Skin of body (tissue), 1 donor: ENCODE measurements at regions not wholly inside any gene's neighbourhood (a gene's known extent, or its start where the extent isn't known, plus 50 kb on each side); places are given as distances from the start of the nearest gene placed in this dataset.
"Not testable (repeated sequence)": the region's sequence is repeated elsewhere in the genome, so short reads cannot be mapped to it uniquely, and the experiment has no call there.

Source experiments
- DNase-seq: peaks from one replicate; lab custom pipeline; 2025; lab: John Stamatoyannopoulos, UW

DNA sequence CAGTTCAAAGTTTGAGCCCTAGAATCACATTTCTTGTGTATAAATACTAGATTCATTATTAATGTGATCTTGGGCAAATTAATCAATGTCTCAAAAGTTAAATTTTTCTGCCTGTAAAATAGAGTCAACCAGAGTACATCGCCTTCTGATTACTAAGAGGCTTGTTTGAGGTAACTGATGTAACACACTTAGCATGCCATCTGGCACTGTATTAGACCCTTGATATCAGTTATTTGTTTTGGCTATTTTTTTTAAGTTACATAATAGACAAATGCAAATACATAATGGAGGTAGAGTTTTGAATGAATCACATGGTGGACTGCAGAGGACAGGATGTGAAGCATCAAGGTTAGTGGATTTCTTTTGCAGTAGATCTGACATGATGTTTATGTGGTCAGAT lies 298.4 kb downstream of the ADGRL2 start:
- no peak for DNase-seq

GRCh38 chr1:82094136-82094535 lies 293.4 kb downstream of the ADGRL2 start:
- no peak for DNase-seq

GRCh38 chr1:82091729-82092128 lies 291.0 kb downstream of the ADGRL2 start:
- no peak for DNase-seq

GRCh38 chr1:82091265-82091664 lies 290.5 kb downstream of the ADGRL2 start:
- no peak for DNase-seq

DNA sequence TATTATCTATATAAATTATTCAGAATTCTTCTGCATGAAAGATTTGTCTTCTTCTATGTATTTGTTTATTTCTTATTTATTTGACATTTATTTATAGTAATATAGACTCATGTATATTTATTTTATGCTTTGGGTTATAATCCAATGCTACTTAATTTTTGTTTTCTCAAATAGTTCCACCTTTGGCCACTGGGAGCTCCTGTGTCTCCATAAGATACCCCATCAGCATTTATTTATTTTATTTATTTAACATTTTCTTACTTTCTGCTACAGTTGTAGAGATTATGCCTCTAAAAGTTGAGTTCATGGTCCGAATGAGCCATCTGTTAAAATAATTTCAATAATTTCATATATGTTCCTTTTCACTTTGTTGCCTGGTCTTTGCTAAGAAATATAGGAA lies 289.4 kb downstream of the ADGRL2 start:
- DNase-seq = no peak

GRCh38 chr1:82086739-82087138 lies 286.0 kb downstream of the ADGRL2 start:
- DNase-seq = no peak

- DNase-seq = no peak
Observed at GRCh38 chr1:82079607-82080006, 278.9 kb downstream of the ADGRL2 start.

- DNase-seq = no peak
Observed at GRCh38 chr1:82073659-82074058, 272.9 kb downstream of the ADGRL2 start.

DNA sequence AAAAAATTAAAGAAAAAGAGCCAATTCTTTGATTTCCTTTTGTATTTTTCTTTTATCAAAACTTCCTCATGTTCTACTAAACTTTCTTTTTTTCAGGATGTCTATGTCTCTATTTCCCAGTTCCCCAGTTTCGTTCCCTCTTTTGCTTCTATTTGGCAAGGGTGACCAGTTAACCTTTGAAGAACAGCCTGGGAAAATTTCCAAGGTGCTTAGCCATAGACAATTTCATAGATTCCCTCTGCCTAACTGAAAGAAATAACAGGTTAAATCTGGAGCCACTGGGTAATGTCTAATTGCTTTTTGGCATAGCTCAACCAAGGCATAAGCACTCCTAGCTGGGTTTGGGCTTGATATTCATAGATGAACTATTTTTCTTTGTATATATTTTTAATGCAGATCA lies 272.3 kb downstream of the ADGRL2 start:
- no peak for DNase-seq

- no peak for DNase-seq
Observed at GRCh38 chr1:82065916-82066315, 265.2 kb downstream of the ADGRL2 start.

- DNase-seq = no peak
Observed at GRCh38 chr1:82064691-82065090, 264.0 kb downstream of the ADGRL2 start.

DNA sequence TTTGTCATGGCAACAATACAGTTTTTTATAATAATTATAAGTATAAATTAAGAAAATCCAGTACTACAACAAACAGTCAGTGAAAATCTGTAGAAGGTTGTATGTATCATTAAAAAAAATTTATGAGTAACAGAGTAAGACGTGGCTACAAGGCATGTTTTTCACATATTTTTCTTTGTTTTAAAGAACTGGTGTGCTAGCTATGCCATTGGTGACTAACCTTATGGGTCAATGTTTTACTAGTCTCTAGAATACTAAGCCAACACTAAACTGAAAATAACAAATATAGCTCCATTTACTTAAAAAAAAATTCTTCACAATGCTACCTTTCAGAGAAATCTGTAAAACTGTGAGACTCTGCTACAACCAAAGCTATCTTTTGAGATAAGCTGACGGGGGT lies 261.5 kb downstream of the ADGRL2 start:
- DNase-seq = no peak

GRCh38 chr1:82059959-82060358 lies 259.2 kb downstream of the ADGRL2 start:
- no peak for DNase-seq

GRCh38 chr1:82057011-82057410 lies 256.3 kb downstream of the ADGRL2 start:
- no peak for DNase-seq

DNA sequence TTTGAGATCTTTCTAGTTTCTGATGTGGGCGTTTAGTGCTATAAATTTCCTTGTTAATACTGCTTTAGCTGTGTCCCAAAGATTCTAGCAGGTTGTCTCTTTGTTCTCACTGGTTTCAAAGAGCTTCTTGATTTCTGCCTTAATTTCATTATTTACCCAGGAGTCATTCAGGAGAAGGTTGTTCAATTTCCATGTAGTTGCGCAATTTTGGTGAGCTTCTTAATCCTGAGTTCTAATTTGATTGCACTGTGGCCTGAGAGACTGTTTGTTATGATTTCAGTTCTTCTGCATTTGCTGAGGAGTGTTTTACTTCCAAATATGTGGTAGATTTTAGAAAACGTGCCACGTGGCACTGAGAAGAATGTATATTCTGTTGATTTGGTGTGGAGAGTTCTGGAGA lies 254.6 kb downstream of the ADGRL2 start:
- DNase-seq = not testable (repeated sequence)

DNA sequence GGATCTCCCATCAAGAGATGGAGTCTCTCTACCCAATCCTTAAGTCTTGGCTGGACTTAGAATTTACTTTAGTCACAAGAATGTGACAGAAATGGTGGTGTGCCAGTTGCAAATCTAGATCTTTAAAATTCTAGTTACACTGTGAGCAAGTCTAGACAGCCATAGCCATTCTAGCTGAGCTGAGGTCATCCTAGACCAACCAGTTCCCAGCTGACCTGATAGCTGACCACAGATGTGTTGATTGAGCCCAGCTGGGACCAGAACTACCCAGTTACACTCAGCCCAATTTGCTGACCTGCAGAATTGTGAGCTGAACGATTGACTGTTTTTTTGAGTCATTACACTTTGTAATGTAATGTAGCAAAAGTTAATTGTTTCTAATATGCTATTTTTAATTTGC lies 251.8 kb downstream of the ADGRL2 start:
- no peak for DNase-seq

- no peak for DNase-seq
Observed at GRCh38 chr1:82048596-82048995, 247.9 kb downstream of the ADGRL2 start.

DNA sequence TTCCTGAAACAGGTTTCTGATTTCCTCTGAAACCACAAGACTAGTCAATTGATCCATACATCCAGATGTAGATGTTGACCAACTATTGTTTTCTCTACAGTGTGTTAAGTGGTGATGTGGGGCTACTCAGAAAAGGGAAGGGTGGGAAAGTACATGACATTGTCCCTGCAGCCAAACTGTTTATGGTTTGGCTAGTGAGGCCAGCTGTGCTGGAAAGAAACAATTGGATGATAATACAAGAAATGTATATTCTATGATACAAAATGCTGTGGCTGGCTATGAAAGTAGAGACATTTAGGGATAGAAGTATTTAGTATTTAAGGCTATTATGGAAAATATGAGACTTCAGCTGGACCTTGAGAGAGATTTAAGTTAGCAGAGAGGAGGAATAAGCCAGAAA lies 244.5 kb downstream of the ADGRL2 start:
- peak; percentile 58 for DNase-seq

GRCh38 chr1:82044536-82044935 lies 243.8 kb downstream of the ADGRL2 start:
- DNase-seq = no peak

- DNase-seq = no peak
Observed at GRCh38 chr1:82044111-82044510, 243.4 kb downstream of the ADGRL2 start.

DNA sequence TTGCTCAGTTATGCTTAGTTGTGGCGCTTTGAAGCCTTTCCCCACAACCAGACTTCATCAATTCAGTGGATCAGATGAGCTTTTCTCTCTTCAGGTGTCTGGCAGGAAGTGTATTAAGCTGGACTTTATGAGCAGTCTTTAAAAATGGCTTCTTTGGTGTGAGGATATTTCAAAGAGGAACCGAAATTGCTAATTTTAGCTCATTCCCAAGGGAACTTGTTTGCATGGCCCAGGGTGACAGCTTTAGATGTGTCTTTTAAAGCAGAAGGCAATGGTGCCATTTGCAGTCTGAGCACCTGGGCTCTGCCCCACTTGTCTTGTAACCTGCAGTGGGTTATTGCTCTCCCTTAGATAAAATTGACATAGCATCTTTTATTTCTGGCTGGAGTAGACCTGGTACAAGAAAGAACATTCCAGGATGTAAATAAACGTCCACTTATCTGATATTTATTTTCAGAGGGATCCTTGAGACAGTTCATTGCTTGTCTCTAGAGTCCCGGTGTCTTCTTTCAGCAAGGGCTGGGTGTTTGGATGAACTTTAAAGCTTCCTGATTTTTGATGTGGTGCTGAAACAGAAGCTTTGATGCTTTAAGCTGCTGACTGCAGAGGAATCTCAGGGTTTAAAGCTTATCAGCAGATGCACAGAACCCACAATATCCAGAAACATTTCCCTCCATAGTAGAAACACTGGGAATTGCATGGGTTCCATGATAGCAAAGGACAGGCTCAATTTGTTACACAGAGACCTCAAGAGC lies 241.7 kb downstream of the ADGRL2 start:
- no peak for DNase-seq
